ENCODE measurements at regions not wholly inside any gene's neighbourhood (a gene's known extent, or its start where the extent isn't known, plus 50 kb on each side); places are given as distances from the start of the nearest gene placed in this dataset.

- Histone ChIP-seq H3K27me3 (ENCODE audit: control insufficient read depth, insufficient read depth, low read length) (no peaks in the 10 kb centered on the region), H3K4me1 (ENCODE audit: control insufficient read depth, insufficient read depth, low read length) (no peaks in the 10 kb centered on the region), H3K36me3 (ENCODE audit: control insufficient read depth, insufficient read depth, low read length) (no peaks in the 10 kb centered on the region), H3K9me3 (ENCODE audit: control insufficient read depth, insufficient read depth, low read length) (no peaks in the 10 kb centered on the region), H3K27ac (ENCODE audit: low read depth, low read length) (no peak overlapping the region), H3K4me3 (ENCODE audit: low read depth, low read length) (no peak overlapping the region)
- DNase-seq (ENCODE audit: low read depth in 4 of 6, low spot score in 6 of 6): no peak
- 80% methylated on average over 1 of the region's 2 CpGs for WGBS (ENCODE audit: insufficient coverage)
Measured at GRCh38 chr20:22098511-22098910, 393.0 kb downstream of the PAX1 start.

- H3K4me3 ChIP-seq (ENCODE audit: low read depth, low read length): no peak overlapping the region
- H3K9me3 ChIP-seq (ENCODE audit: control insufficient read depth, insufficient read depth, low read length): peaks cover 2% of the 10 kb centered on the region
- no peaks in the 10 kb centered on the region for H3K4me1 ChIP-seq (ENCODE audit: control insufficient read depth, insufficient read depth, low read length)
- H3K27ac ChIP-seq (ENCODE audit: low read depth, low read length): no peak overlapping the region
- no peak for DNase-seq (ENCODE audit: low read depth in 4 of 6, low spot score in 6 of 6)
- H3K36me3 ChIP-seq (ENCODE audit: control insufficient read depth, insufficient read depth, low read length): no peaks in the 10 kb centered on the region
- no CpG with 5 or more reads among the region's 1 CpG for whole genome bisulfite sequencing (ENCODE audit: insufficient coverage)
- H3K27me3 ChIP-seq (ENCODE audit: control insufficient read depth, insufficient read depth, low read length): no peaks in the 10 kb centered on the region
Measured at GRCh38 chr20:22093122-22093521, 387.7 kb downstream of the PAX1 start.

GRCh38 chr20:22088882-22089281 lies 383.4 kb downstream of the PAX1 start:
- Histone ChIP-seq H3K4me1 (ENCODE audit: control insufficient read depth, insufficient read depth, low read length) (no peaks in the 10 kb centered on the region), H3K27ac (ENCODE audit: low read depth, low read length) (no peak overlapping the region), H3K27me3 (ENCODE audit: control insufficient read depth, insufficient read depth, low read length) (no peaks in the 10 kb centered on the region), H3K4me3 (ENCODE audit: low read depth, low read length) (no peak overlapping the region), H3K9me3 (ENCODE audit: control insufficient read depth, insufficient read depth, low read length) (peaks cover 2% of the 10 kb centered on the region), H3K36me3 (ENCODE audit: control insufficient read depth, insufficient read depth, low read length) (no peaks in the 10 kb centered on the region)
- 60% methylated on average over 1 of the region's 4 CpGs for WGBS (ENCODE audit: insufficient coverage)
- DNase-seq (ENCODE audit: low read depth in 4 of 6, low spot score in 6 of 6): no peak

GRCh38 chr20:22080985-22081384 lies 375.5 kb downstream of the PAX1 start:
- Histone ChIP-seq H3K36me3 (ENCODE audit: control insufficient read depth, insufficient read depth, low read length) (no peaks in the 10 kb centered on the region), H3K27ac (ENCODE audit: low read depth, low read length) (no peak overlapping the region), H3K4me3 (ENCODE audit: low read depth, low read length) (no peak overlapping the region), H3K9me3 (ENCODE audit: control insufficient read depth, insufficient read depth, low read length) (no peaks in the 10 kb centered on the region), H3K27me3 (ENCODE audit: control insufficient read depth, insufficient read depth, low read length) (no peaks in the 10 kb centered on the region), H3K4me1 (ENCODE audit: control insufficient read depth, insufficient read depth, low read length) (no peaks in the 10 kb centered on the region)
- WGBS (ENCODE audit: insufficient coverage): no CpG with 5 or more reads among the region's 1 CpG
- DNase-seq (ENCODE audit: low read depth in 4 of 6, low spot score in 6 of 6): no peak

- DNase-seq (ENCODE audit: low read depth in 4 of 6, low spot score in 6 of 6): no peak
Measured at GRCh38 chr20:22074635-22075034, 369.2 kb downstream of the PAX1 start.

GRCh38 chr20:22071841-22072240 lies 366.4 kb downstream of the PAX1 start:
- Histone ChIP-seq H3K4me3 (ENCODE audit: low read depth, low read length) (no peak overlapping the region), H3K27ac (ENCODE audit: low read depth, low read length) (no peak overlapping the region), H3K36me3 (ENCODE audit: control insufficient read depth, insufficient read depth, low read length) (no peaks in the 10 kb centered on the region), H3K27me3 (ENCODE audit: control insufficient read depth, insufficient read depth, low read length) (no peaks in the 10 kb centered on the region), H3K4me1 (ENCODE audit: control insufficient read depth, insufficient read depth, low read length) (peaks cover 3% of the 10 kb centered on the region), H3K9me3 (ENCODE audit: control insufficient read depth, insufficient read depth, low read length) (no peaks in the 10 kb centered on the region)
- no CpG with 5 or more reads among the region's 2 CpGs for WGBS (ENCODE audit: insufficient coverage)
- no peak for DNase-seq (ENCODE audit: low read depth in 4 of 6, low spot score in 6 of 6)

More at GRCh38 chr20:22074635-22075034, 369.2 kb downstream of the PAX1 start:
- peaks cover 3% of the 10 kb centered on the region for H3K4me1 ChIP-seq (ENCODE audit: control insufficient read depth, insufficient read depth, low read length)
- no peak overlapping the region for H3K4me3 ChIP-seq (ENCODE audit: low read depth, low read length)
- no CpG with 5 or more reads among the region's 1 CpG for WGBS (ENCODE audit: insufficient coverage)
- H3K27ac ChIP-seq (ENCODE audit: low read depth, low read length): no peak overlapping the region
- H3K36me3 ChIP-seq (ENCODE audit: control insufficient read depth, insufficient read depth, low read length): no peaks in the 10 kb centered on the region
- no peaks in the 10 kb centered on the region for H3K9me3 ChIP-seq (ENCODE audit: control insufficient read depth, insufficient read depth, low read length)
- H3K27me3 ChIP-seq (ENCODE audit: control insufficient read depth, insufficient read depth, low read length): no peaks in the 10 kb centered on the region

- Histone ChIP-seq H3K9me3 (ENCODE audit: control insufficient read depth, insufficient read depth, low read length) (no peaks in the 10 kb centered on the region), H3K27me3 (ENCODE audit: control insufficient read depth, insufficient read depth, low read length) (no peaks in the 10 kb centered on the region), H3K27ac (ENCODE audit: low read depth, low read length) (no peak overlapping the region), H3K4me3 (ENCODE audit: low read depth, low read length) (no peak overlapping the region), H3K4me1 (ENCODE audit: control insufficient read depth, insufficient read depth, low read length) (peaks cover 3% of the 10 kb centered on the region), H3K36me3 (ENCODE audit: control insufficient read depth, insufficient read depth, low read length) (no peaks in the 10 kb centered on the region)
- DNase-seq (ENCODE audit: low read depth in 4 of 6, low spot score in 6 of 6): peak in 1 of 6 donors; percentile 43
- 70% methylated on average over 3 of the region's 4 CpGs for WGBS (ENCODE audit: insufficient coverage)
Measured at GRCh38 chr20:22070610-22071058, 365.2 kb downstream of the PAX1 start.

GRCh38 chr20:22063753-22064152 lies 358.3 kb downstream of the PAX1 start:
- H3K4me1 ChIP-seq (ENCODE audit: control insufficient read depth, insufficient read depth, low read length): no peaks in the 10 kb centered on the region
- H3K36me3 ChIP-seq (ENCODE audit: control insufficient read depth, insufficient read depth, low read length): no peaks in the 10 kb centered on the region
- no peaks in the 10 kb centered on the region for H3K27me3 ChIP-seq (ENCODE audit: control insufficient read depth, insufficient read depth, low read length)
- H3K27ac ChIP-seq (ENCODE audit: low read depth, low read length): no peak overlapping the region
- H3K4me3 ChIP-seq (ENCODE audit: low read depth, low read length): no peak overlapping the region
- DNase-seq (ENCODE audit: low read depth in 4 of 6, low spot score in 6 of 6): peak in 2 of 6 donors; percentile 2 to 8
- WGBS (ENCODE audit: insufficient coverage): 67% methylated on average over 1 of the region's 1 CpG
- H3K9me3 ChIP-seq (ENCODE audit: control insufficient read depth, insufficient read depth, low read length): no peaks in the 10 kb centered on the region

GRCh38 chr20:22062874-22063273 lies 357.4 kb downstream of the PAX1 start:
- Histone ChIP-seq H3K4me1 (ENCODE audit: control insufficient read depth, insufficient read depth, low read length) (no peaks in the 10 kb centered on the region), H3K9me3 (ENCODE audit: control insufficient read depth, insufficient read depth, low read length) (no peaks in the 10 kb centered on the region), H3K4me3 (ENCODE audit: low read depth, low read length) (no peak overlapping the region), H3K27me3 (ENCODE audit: control insufficient read depth, insufficient read depth, low read length) (no peaks in the 10 kb centered on the region), H3K27ac (ENCODE audit: low read depth, low read length) (no peak overlapping the region), H3K36me3 (ENCODE audit: control insufficient read depth, insufficient read depth, low read length) (no peaks in the 10 kb centered on the region)
- peak in 3 of 6 donors; percentile 7 to 24 (median 20) for DNase-seq (ENCODE audit: low read depth in 4 of 6, low spot score in 6 of 6)
- 17% methylated on average over 1 of the region's 5 CpGs for WGBS (ENCODE audit: insufficient coverage)

GRCh38 chr20:22060610-22061009 lies 355.1 kb downstream of the PAX1 start:
- Histone ChIP-seq H3K27me3 (ENCODE audit: control insufficient read depth, insufficient read depth, low read length) (no peaks in the 10 kb centered on the region), H3K4me1 (ENCODE audit: control insufficient read depth, insufficient read depth, low read length) (no peaks in the 10 kb centered on the region), H3K4me3 (ENCODE audit: low read depth, low read length) (no peak overlapping the region), H3K36me3 (ENCODE audit: control insufficient read depth, insufficient read depth, low read length) (no peaks in the 10 kb centered on the region), H3K27ac (ENCODE audit: low read depth, low read length) (no peak overlapping the region), H3K9me3 (ENCODE audit: control insufficient read depth, insufficient read depth, low read length) (no peaks in the 10 kb centered on the region)
- 72% methylated on average over 2 of the region's 2 CpGs for WGBS (ENCODE audit: insufficient coverage)
- DNase-seq (ENCODE audit: low read depth in 4 of 6, low spot score in 6 of 6): no peak

Data from spinal cord (tissue), 9 donors.